ENCODE measurements at regions not wholly inside any gene's neighbourhood (a gene's known extent, or its start where the extent isn't known, plus 50 kb on each side); places are given as distances from the start of the nearest gene placed in this dataset.

DNA sequence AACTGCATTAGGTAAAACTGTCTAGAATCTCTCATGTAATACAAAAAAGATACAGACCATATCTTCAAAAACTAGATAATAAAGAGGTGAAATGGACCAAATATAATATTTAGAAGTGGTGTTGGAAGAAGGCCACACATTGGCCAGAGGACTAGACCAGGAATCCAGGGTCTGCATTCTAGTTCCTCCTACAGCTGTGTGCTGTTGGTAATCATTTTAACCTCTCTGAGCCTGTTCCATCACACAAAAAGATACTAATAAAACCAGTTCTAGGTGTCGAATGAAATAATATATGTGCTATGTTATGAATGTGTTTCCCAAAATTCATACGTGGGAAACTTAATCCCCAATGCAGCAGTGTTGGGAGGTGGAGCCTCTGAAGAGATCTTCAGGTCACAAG lies 111.6 kb upstream of the RREB1 start:
- Histone ChIP-seq H3K4me2 (no peak overlapping the region), H3K27ac (ENCODE audit: low read depth in 2 of 2, low read length in 1 of 2) (no peak overlapping the region), H3K9me2 (no peaks in the 10 kb centered on the region), H3K4me3 (ENCODE audit: low read depth in 2 of 2, low read length in 1 of 2) (no peak overlapping the region), H3K36me3 (replicated peaks in 1 of 2; ENCODE audit: control insufficient read depth in 1 of 2, insufficient read depth in 2 of 2, low read length in 1 of 2) (no peaks in the 10 kb centered on the region), H4K20me1 (ENCODE audit: insufficient read depth) (no peaks in the 10 kb centered on the region), H3K9ac (no peak overlapping the region), H3K9me3 (no peaks in the 10 kb centered on the region), H2AFZ (ENCODE audit: low read depth) (no peak overlapping the region), H3K4me1 (ENCODE audit: control insufficient read depth in 1 of 2, insufficient read depth in 2 of 2, low read depth in 1 of 2, low read length in 1 of 2) (no peaks in the 10 kb centered on the region; a peak in 1 of 4 replicates), H3K79me2 (ENCODE audit: insufficient read depth) (no peaks in the 10 kb centered on the region), H3F3A (replicated peaks; ENCODE audit: insufficient read depth) (no peaks in the 10 kb centered on the region), H3K27me3 (ENCODE audit: insufficient read depth) (no peaks in the 10 kb centered on the region)
- ChIA-PET POLR2A (no interaction called here), CTCF (interaction anchor here (0.9 kb wide), 1 partner anchor 13 kb away, joined by 3 read pairs; no protein-coding TSS in a partner anchor)
- WGBS (ENCODE audit: low lambda C conversion rate): 20% methylated on average over 2 of the region's 2 CpGs
- no peak for DNase-seq
- TF ChIP-seq, protein P1, sequence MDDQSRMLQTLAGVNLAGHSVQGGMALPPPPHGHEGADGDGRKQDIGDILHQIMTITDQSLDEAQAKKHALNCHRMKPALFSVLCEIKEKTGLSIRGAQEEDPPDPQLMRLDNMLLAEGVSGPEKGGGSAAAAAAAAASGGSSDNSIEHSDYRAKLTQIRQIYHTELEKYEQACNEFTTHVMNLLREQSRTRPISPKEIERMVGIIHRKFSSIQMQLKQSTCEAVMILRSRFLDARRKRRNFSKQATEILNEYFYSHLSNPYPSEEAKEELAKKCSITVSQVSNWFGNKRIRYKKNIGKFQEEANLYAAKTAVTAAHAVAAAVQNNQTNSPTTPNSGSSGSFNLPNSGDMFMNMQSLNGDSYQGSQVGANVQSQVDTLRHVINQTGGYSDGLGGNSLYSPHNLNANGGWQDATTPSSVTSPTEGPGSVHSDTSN (IDR thresholded peaks at IDR 0.05): no peak
- no peak for TF ChIP-seq IRF3 (IDR thresholded peaks at IDR 0.05; ENCODE audit: low read depth, low read length)
- TF ChIP-seq RXRA (IDR thresholded peaks at IDR 0.05; ENCODE audit: borderline replicate concordance, low read depth): no peak
- TF ChIP-seq USF1 (IDR thresholded peaks at IDR 0.05; ENCODE audit: borderline replicate concordance, low read depth): no peak
- no peak for TF ChIP-seq SMC3 (IDR thresholded peaks at IDR 0.05; ENCODE audit: low read depth, low read length)
- TF ChIP-seq RCOR1 (IDR thresholded peaks at IDR 0.05; ENCODE audit: low read length): no peak
- TF ChIP-seq GABPA (IDR thresholded peaks at IDR 0.05; ENCODE audit: low read depth): no peak
- TF ChIP-seq RAD21 (IDR thresholded peaks at IDR 0.05; ENCODE audit: low read length): no peak
- TF ChIP-seq, protein P2, sequence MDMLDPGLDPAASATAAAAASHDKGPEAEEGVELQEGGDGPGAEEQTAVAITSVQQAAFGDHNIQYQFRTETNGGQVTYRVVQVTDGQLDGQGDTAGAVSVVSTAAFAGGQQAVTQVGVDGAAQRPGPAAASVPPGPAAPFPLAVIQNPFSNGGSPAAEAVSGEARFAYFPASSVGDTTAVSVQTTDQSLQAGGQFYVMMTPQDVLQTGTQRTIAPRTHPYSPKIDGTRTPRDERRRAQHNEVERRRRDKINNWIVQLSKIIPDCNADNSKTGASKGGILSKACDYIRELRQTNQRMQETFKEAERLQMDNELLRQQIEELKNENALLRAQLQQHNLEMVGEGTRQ (IDR thresholded peaks at IDR 0.05; ENCODE audit: borderline replicate concordance, low read depth, low read length): no peak
- TF ChIP-seq EP300 (IDR thresholded peaks at IDR 0.05; ENCODE audit: borderline replicate concordance in 1 of 2, low read depth in 1 of 2, low read length in 1 of 2): no peak
- TF ChIP-seq, protein P3, sequence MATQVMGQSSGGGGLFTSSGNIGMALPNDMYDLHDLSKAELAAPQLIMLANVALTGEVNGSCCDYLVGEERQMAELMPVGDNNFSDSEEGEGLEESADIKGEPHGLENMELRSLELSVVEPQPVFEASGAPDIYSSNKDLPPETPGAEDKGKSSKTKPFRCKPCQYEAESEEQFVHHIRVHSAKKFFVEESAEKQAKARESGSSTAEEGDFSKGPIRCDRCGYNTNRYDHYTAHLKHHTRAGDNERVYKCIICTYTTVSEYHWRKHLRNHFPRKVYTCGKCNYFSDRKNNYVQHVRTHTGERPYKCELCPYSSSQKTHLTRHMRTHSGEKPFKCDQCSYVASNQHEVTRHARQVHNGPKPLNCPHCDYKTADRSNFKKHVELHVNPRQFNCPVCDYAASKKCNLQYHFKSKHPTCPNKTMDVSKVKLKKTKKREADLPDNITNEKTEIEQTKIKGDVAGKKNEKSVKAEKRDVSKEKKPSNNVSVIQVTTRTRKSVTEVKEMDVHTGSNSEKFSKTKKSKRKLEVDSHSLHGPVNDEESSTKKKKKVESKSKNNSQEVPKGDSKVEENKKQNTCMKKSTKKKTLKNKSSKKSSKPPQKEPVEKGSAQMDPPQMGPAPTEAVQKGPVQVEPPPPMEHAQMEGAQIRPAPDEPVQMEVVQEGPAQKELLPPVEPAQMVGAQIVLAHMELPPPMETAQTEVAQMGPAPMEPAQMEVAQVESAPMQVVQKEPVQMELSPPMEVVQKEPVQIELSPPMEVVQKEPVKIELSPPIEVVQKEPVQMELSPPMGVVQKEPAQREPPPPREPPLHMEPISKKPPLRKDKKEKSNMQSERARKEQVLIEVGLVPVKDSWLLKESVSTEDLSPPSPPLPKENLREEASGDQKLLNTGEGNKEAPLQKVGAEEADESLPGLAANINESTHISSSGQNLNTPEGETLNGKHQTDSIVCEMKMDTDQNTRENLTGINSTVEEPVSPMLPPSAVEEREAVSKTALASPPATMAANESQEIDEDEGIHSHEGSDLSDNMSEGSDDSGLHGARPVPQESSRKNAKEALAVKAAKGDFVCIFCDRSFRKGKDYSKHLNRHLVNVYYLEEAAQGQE (IDR thresholded peaks at IDR 0.05; ENCODE audit: low read depth, low read length): no peak
- TF ChIP-seq CHD2 (IDR thresholded peaks at IDR 0.05; ENCODE audit: low read length, partially characterized antibody): no peak
- no peak for TF ChIP-seq FOSL2 (IDR thresholded peaks at IDR 0.05; ENCODE audit: borderline replicate concordance, low read depth)
- TF ChIP-seq TAF1 (IDR thresholded peaks at IDR 0.05; ENCODE audit: borderline replicate concordance, low read depth, low read length): no peak
- TF ChIP-seq MEF2A (IDR thresholded peaks at IDR 0.05; ENCODE audit: borderline replicate concordance, low read depth): no peak
- TF ChIP-seq, protein P4, sequence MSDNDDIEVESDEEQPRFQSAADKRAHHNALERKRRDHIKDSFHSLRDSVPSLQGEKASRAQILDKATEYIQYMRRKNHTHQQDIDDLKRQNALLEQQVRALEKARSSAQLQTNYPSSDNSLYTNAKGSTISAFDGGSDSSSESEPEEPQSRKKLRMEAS (IDR thresholded peaks at IDR 0.05; ENCODE audit: low read depth): no peak

Measured in SK-N-SH (cell line).